Mesenchymal stem cell (in vitro differentiated cells and primary cell): ENCODE measurements at regions not wholly inside any gene's neighbourhood (a gene's known extent, or its start where the extent isn't known, plus 50 kb on each side); places are given as distances from the start of the nearest gene placed in this dataset.

Experiments
- DNase-seq: peaks from one replicate; pipeline ENCODE4 v3.0.0-alpha.2; 2013
- H2AFZ ChIP-seq: one replicate; pipeline ENCODE4 v1.6.1; 2013; ENCODE audit warnings: low read depth, mild to moderate bottlenecking, control low read depth, inconsistent platforms, low read length, moderate library complexity
- H2AK5ac ChIP-seq: 2 replicates; pipeline ENCODE4 v1.6.1; 2013; ENCODE audit warnings: low read length, moderate library complexity, mild to moderate bottlenecking, inconsistent platforms; ENCODE audit not compliant: severe bottlenecking
- H2BK120ac ChIP-seq: one replicate; pipeline ENCODE4 v1.6.1; 2013; ENCODE audit warnings: low read depth, mild to moderate bottlenecking, inconsistent platforms, low read length, moderate library complexity
- H2BK12ac ChIP-seq, 2 experiments: one replicate each; pipeline ENCODE4 v1.6.1; 2013; ENCODE audit warnings: inconsistent platforms in 2 of 2, low read length in 2 of 2, mild to moderate bottlenecking in 2 of 2, moderate library complexity in 2 of 2, control low read depth in 1 of 2
- H2BK15ac ChIP-seq: one replicate; pipeline ENCODE4 v1.6.1; 2013; ENCODE audit warnings: mild to moderate bottlenecking, low read depth, inconsistent platforms; ENCODE audit not compliant: poor library complexity, severe bottlenecking
- H2BK5ac ChIP-seq: 2 replicates; pipeline ENCODE4 v1.6.1; 2013; ENCODE audit warnings: low read depth, mild to moderate bottlenecking, low read length, control low read depth, inconsistent platforms; ENCODE audit not compliant: poor library complexity, severe bottlenecking
- H3K14ac ChIP-seq, 2 experiments: one replicate each; pipeline ENCODE4 v1.6.1; 2013; ENCODE audit warnings: inconsistent platforms in 2 of 2, low read length in 2 of 2, control low read depth in 1 of 2, mild to moderate bottlenecking in 1 of 2, moderate library complexity in 1 of 2
- H3K18ac ChIP-seq, 2 experiments: one replicate each; pipeline ENCODE4 v1.6.1; 2013; ENCODE audit warnings: inconsistent platforms in 2 of 2, low read length in 2 of 2, control low read depth in 1 of 2, low read depth in 1 of 2, mild to moderate bottlenecking in 1 of 2
- H3K23ac ChIP-seq, 2 experiments: one replicate each; pipeline ENCODE4 v1.6.1; 2013; ENCODE audit warnings: inconsistent platforms in 2 of 2, low read length in 2 of 2, mild to moderate bottlenecking in 2 of 2, moderate library complexity in 2 of 2, control low read depth in 1 of 2
- H3K27ac ChIP-seq: 2 replicates; pipeline ENCODE4 v1.5.1; 2013; ENCODE audit warnings: mild to moderate bottlenecking, moderate library complexity, low read length, control low read depth, inconsistent platforms; ENCODE audit not compliant: poor library complexity, severe bottlenecking
- H3K27me3 ChIP-seq, 2 experiments: 2 replicates each; pipeline versions ENCODE4 v1.6.1 to v1.7.0; 2013; ENCODE audit warnings: low read length in 2 of 2, mild to moderate bottlenecking in 2 of 2, moderate library complexity in 2 of 2, control low read depth in 1 of 2, inconsistent platforms in 1 of 2; ENCODE audit not compliant: control insufficient read depth in 1 of 2, insufficient read depth in 1 of 2
- H3K36me3 ChIP-seq, 2 experiments: 2 replicates each; pipeline versions ENCODE4 v1.6.1 to v1.7.0; 2013; ENCODE audit warnings: low read length in 2 of 2, control low read depth in 1 of 2, inconsistent platforms in 1 of 2, low read depth in 1 of 2, mild to moderate bottlenecking in 1 of 2; ENCODE audit not compliant: insufficient read depth in 2 of 2, control insufficient read depth in 1 of 2
- H3K4ac ChIP-seq, 2 experiments: one replicate each; pipeline ENCODE4 v1.6.1; 2013; ENCODE audit warnings: inconsistent platforms in 2 of 2, low read length in 2 of 2, mild to moderate bottlenecking in 2 of 2, moderate library complexity in 2 of 2, control low read depth in 1 of 2, low read depth in 1 of 2
- H3K4me1 ChIP-seq: 2 replicates; pipeline ENCODE4 v1.6.1; 2013; ENCODE audit warnings: low read depth, low read length, control low read depth; ENCODE audit not compliant: control insufficient read depth, insufficient read depth
- H3K4me2 ChIP-seq: 2 replicates; pipeline ENCODE4 v1.6.1; 2013; ENCODE audit warnings: low read length, mild to moderate bottlenecking, inconsistent platforms; ENCODE audit not compliant: poor library complexity, severe bottlenecking
- H3K4me3 ChIP-seq, 2 experiments: 2 replicates each; pipeline versions ENCODE4 v1.5.1 to v1.7.0; 2013; ENCODE audit warnings: low read length in 2 of 2, mild to moderate bottlenecking in 2 of 2, control low read depth in 1 of 2, low read depth in 1 of 2; ENCODE audit not compliant: insufficient read depth in 1 of 2
- H3K79me1 ChIP-seq: replicated peaks from 2 replicates; pipeline ENCODE4 v1.6.1; 2013; ENCODE audit warnings: mild to moderate bottlenecking, control low read depth, low read length, inconsistent platforms; ENCODE audit not compliant: poor library complexity, severe bottlenecking
- H3K9ac ChIP-seq: 2 replicates; pipeline ENCODE4 v1.7.0; 2013; ENCODE audit warnings: mild to moderate bottlenecking, low read length, moderate library complexity
- H3K9me3 ChIP-seq: 2 replicates; pipeline ENCODE4 v1.7.0; 2013; ENCODE audit warnings: mild to moderate bottlenecking, low read length; ENCODE audit not compliant: control insufficient read depth
- H4K8ac ChIP-seq: one replicate; pipeline ENCODE4 v1.6.1; 2013; ENCODE audit warnings: inconsistent platforms, mild to moderate bottlenecking, low read length, moderate library complexity
- H4K91ac ChIP-seq: one replicate; pipeline ENCODE4 v1.6.1; 2013; ENCODE audit warnings: mild to moderate bottlenecking, low read length, inconsistent platforms
- WGBS: methylation state at CpG from one replicate; pipeline ENCODE4 v1.1.7; 2013; ENCODE audit warnings: mixed read lengths; 5-methylcytosine and 5-hydroxymethylcytosine counted together

DNA sequence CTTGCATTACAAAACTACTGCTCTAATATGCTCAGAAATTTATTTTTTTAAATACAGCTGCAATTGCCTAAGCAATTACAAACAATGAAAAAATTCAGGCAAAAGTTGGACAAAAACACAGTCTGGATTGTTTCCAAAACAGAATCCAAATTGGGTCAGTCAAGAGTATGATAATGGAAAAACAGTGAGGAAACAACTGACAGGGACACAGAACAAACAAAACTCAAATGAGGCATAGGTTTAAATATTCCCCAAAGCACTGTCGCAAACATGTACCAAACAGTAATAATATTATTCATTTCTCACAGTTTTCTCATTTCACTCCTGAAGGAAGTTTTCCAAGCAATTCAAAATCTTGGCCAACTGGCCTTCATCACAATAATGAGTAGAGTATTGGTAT lies 386.6 kb downstream of the CENPC start:
- Histone ChIP-seq H3K27me3 (no peaks in the 10 kb centered on the region), H4K8ac (no peak overlapping the region), H2BK120ac (no peak overlapping the region), H2BK15ac (no peak overlapping the region), H3K4me3 (no peak overlapping the region), H3K23ac (no peak overlapping the region), H2BK5ac (no peak overlapping the region), H3K4me1 (no peaks in the 10 kb centered on the region), H3K14ac (no peak overlapping the region), H3K36me3 (no peaks in the 10 kb centered on the region), H3K18ac (no peak overlapping the region), H3K9me3 (no peaks in the 10 kb centered on the region), H2AK5ac (no peak overlapping the region), H2AFZ (no peak overlapping the region), H2BK12ac (no peak overlapping the region), H3K79me1 (no peaks in the 10 kb centered on the region), H4K91ac (no peak overlapping the region), H3K27ac (no peak overlapping the region), H3K4me2 (no peak overlapping the region), H3K9ac (no peak overlapping the region), H3K4ac (no peak overlapping the region)
- DNase-seq = no peak
- 100% methylated on average over 1 of the region's 1 CpG for WGBS

DNA sequence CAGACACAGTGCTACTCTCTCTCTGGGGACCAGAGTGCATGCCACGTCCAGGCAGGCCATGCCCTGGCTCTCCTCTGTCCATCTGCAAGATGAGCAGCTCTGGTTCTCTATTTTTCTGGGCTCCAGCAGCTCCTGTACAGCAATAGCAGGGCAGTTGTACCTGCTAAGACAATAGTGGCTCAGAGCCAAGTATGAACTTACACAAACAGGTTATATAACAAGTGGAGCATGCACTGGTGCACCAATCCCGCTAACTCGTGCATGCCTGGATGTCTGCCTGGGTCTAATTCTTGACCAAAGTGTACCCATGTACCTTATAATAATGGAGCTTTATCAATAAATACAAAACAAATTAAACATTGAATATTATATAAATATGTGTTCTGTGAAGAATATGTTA lies 392.3 kb downstream of the CENPC start:
- no peak overlapping the region for H4K91ac ChIP-seq
- no peak overlapping the region for H3K23ac ChIP-seq
- no peaks in the 10 kb centered on the region for H3K79me1 ChIP-seq
- H2BK15ac ChIP-seq = no peak overlapping the region
- no peak overlapping the region for H3K4me2 ChIP-seq
- H3K36me3 ChIP-seq = no peaks in the 10 kb centered on the region
- no peak overlapping the region for H3K14ac ChIP-seq
- H2BK120ac ChIP-seq = no peak overlapping the region
- H2BK12ac ChIP-seq = no peak overlapping the region
- H2BK5ac ChIP-seq = no peak overlapping the region
- H2AFZ ChIP-seq = no peak overlapping the region
- no peak overlapping the region for H3K18ac ChIP-seq
- 94% methylated on average over 3 of the region's 3 CpGs for WGBS
- H2AK5ac ChIP-seq = no peak overlapping the region
- H3K9ac ChIP-seq = no peak overlapping the region
- no peaks in the 10 kb centered on the region for H3K4me1 ChIP-seq
- H3K4me3 ChIP-seq = no peak overlapping the region
- DNase-seq = no peak
- no peaks in the 10 kb centered on the region for H3K9me3 ChIP-seq
- no peak overlapping the region for H4K8ac ChIP-seq
- no peak overlapping the region for H3K27ac ChIP-seq
- H3K4ac ChIP-seq = no peak overlapping the region
- H3K27me3 ChIP-seq = no peaks in the 10 kb centered on the region

DNA sequence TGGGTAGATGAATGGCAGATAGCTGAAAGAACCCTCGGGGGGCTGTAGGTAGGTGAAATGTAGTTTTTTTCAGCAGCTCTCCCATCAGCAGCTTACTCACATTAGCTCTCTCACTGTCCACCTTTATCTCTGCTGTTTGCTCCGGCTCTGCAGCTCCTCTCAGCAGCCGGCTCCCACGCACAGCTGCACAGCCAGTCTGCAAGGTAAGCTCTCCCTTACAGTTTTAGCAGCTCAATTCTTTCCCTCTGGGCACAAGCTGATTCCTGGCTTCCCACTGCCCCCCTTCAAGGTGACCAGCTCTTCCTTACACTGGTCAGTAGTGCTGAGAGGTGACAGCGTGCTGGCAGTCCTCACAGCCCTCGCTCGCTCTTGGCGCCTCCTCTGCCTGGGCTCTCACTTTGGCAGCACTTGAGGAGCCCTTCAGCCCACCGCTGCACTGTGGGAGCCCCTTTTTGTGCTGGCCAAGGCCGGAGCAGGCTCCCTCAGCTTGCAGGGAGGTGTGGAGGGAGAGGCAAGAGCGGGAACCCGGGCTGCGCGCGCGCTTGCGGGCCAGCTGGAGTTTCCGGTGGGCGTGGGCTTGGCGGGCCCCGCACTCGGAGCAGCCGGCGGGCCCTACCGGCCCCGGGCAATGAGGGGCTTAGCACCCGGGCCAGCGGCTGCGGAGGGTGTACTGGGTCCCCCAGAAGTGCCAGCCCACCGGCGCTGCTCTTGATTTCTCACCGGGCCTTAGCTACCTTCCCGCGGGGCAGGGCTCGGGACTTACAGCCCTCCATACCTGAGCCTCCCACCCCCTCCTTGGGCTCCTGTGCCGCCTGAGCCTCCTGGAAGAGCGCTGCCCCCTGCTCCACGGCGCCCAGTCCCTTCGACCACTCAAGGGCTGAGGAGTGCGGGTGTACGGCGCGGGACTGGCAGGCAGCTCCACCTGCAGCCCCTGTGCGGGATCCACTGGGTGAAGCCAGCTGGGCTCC lies 393.6 kb downstream of the CENPC start:
- Histone ChIP-seq H4K91ac (no peak overlapping the region), H2BK5ac (no peak overlapping the region), H3K27me3 (no peaks in the 10 kb centered on the region), H3K79me1 (no peaks in the 10 kb centered on the region), H3K14ac (no peak overlapping the region), H3K36me3 (no peaks in the 10 kb centered on the region), H2AK5ac (no peak overlapping the region), H4K8ac (no peak overlapping the region), H3K27ac (no peak overlapping the region), H3K9me3 (no peaks in the 10 kb centered on the region), H3K23ac (no peak overlapping the region), H3K4me2 (no peak overlapping the region), H3K18ac (no peak overlapping the region), H2BK12ac (no peak overlapping the region), H2BK120ac (no peak overlapping the region), H3K4me3 (no peak overlapping the region), H3K4me1 (no peaks in the 10 kb centered on the region), H2BK15ac (no peak overlapping the region), H3K9ac (no peak overlapping the region), H2AFZ (no peak overlapping the region), H3K4ac (no peak overlapping the region)
- WGBS = 91% methylated on average over 34 of the region's 45 CpGs
- no peak for DNase-seq

DNA sequence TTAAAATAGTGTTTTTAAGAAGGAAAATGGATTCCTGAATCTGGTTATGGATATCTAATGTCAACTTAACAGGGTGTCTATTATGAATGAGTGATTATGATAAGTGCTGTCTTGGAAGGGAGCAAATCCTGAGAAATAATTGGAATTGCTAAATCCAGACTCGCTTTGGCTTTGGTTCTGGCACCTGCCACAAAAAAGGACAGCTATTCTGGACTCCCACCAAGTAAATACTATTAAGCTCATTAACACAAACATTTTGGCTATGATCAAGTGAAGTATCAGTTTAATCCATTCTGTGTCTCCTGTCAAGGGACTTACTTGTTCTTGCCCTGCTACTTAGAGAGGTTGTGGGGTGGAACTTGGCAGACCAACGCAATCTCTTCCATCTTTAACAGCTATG lies 403.7 kb downstream of the CENPC start:
- Histone ChIP-seq H3K18ac (no peak overlapping the region), H3K36me3 (no peaks in the 10 kb centered on the region), H2BK5ac (no peak overlapping the region), H2AK5ac (no peak overlapping the region), H2BK12ac (no peak overlapping the region), H3K79me1 (no peaks in the 10 kb centered on the region), H3K4me3 (no peak overlapping the region), H3K23ac (no peak overlapping the region), H4K8ac (no peak overlapping the region), H3K9me3 (no peaks in the 10 kb centered on the region), H4K91ac (no peak overlapping the region), H3K14ac (no peak overlapping the region), H3K4me1 (no peaks in the 10 kb centered on the region), H2BK15ac (no peak overlapping the region), H3K4ac (no peak overlapping the region), H2BK120ac (no peak overlapping the region), H2AFZ (no peak overlapping the region), H3K9ac (no peak overlapping the region), H3K27ac (no peak overlapping the region), H3K4me2 (no peak overlapping the region), H3K27me3 (no peaks in the 10 kb centered on the region)
- no peak for DNase-seq
- no CpG with 5 or more reads among the region's 2 CpGs for WGBS
